Suprapubic skin (tissue), 4 donors: ENCODE measurements at regions not wholly inside any gene's neighbourhood (a gene's known extent, or its start where the extent isn't known, plus 50 kb on each side); places are given as distances from the start of the nearest gene placed in this dataset.

Source experiments
- EP300 ChIP-seq: sonication (generic); formaldehyde crosslinking; IDR thresholded peaks from one replicate; pipeline ENCODE4 v1.6.1; 2017; ENCODE audit warnings: antibody characterized with exemption
- POLR2AphosphoS5 ChIP-seq, 3 donors: sonication (generic); formaldehyde crosslinking; IDR thresholded peaks; one replicate each; pipeline ENCODE4 v1.6.1; 2017; ENCODE audit warnings: antibody characterized with exemption in 3 of 3

- TF ChIP-seq POLR2AphosphoS5 (IDR thresholded peaks at IDR 0.05) (no peak), EP300 (no peak)
Observed at GRCh38 chr9:78783743-78784142, 486.8 kb downstream of the PSAT1 start.
